ENCODE measurements at regions not wholly inside any gene's neighbourhood (a gene's known extent, or its start where the extent isn't known, plus 50 kb on each side); places are given as distances from the start of the nearest gene placed in this dataset.
"Not testable (repeated sequence)": the region's sequence is repeated elsewhere in the genome, so short reads cannot be mapped to it uniquely, and the experiment has no call there.

DNA sequence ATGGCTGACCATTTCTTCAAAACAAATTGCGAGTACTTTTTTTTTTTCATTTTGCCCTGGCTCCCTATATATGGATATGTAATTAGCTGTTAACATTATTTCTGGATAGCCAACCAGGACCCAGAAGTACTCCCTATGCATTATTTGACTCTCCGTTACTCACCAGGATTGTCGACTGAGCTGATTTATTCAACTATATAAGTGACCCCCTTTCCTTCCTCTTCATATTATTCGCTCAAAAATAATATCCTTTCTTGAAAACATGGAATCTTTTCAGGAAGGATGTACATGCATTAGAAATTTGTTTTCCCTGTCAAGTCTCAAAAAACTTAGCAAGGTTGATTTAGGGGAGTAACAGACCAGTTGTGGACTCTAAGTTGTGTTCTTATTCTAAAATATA is 114.1 kb upstream of the KLHL4 start:
- DNase-seq (no peak), ATAC-seq (no peak)
- TF ChIP-seq CTCF (IDR thresholded peaks at IDR 0.05), result no peak
- H3K9me3 ChIP-seq, result no peaks in the 10 kb centered on the region
- H3K4me3 ChIP-seq, result no peak overlapping the region
- no peaks in the 10 kb centered on the region for H3K4me1 ChIP-seq (ENCODE audit: low read depth)
- H3K36me3 ChIP-seq (ENCODE audit: low read depth), result no peaks in the 10 kb centered on the region
- intact Hi-C loops (cut with DNase I, micrococcal nuclease), result no loop called here

DNA sequence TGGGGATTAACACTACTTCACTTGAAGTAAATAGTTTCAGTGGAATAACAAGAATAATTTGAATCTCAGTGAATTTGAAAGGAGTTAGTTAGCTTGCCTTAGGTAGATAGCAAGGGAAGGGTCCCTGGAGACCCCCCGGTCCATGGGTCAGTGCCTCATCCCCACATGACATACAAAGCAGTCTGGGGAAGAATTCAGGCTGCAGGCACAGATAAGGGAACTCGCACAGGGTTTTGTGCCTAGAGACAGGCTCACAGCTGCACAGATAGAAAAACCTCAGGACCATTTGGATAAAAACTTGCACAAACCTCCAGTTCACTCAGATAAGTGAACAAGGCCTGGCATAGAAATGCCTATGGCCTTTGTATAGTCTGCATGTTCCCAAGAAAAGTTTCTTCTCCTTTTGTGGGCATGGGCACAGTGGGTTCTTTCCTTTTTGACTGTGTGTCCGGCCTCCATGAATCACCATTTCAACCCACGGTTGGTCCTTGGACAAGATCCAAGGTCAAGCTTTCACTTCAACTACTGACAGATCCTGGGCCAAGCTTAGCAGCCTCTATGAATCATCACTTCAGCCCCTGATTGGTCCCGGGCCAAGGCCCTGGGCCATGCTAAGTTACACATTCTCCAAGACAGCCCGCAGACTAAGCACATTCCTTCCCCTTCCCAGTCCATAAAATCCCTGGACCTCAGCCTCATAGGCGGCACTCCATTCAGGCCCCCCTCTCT is 108.3 kb upstream of the KLHL4 start:
- no peak for TF ChIP-seq CTCF (IDR thresholded peaks at IDR 0.05)
- no peaks in the 10 kb centered on the region for H3K4me1 ChIP-seq (ENCODE audit: low read depth)
- no peaks in the 10 kb centered on the region for H3K9me3 ChIP-seq
- no peak overlapping the region for H3K4me3 ChIP-seq
- H3K36me3 ChIP-seq (ENCODE audit: low read depth), result no peaks in the 10 kb centered on the region
- DNase-seq (peak; percentile 3 to 47 (median 23)), ATAC-seq (no peak)
- intact Hi-C loops (cut with DNase I, micrococcal nuclease), result no loop called here

- no peak for TF ChIP-seq CTCF (IDR thresholded peaks at IDR 0.05)
- Histone ChIP-seq H3K9me3 (no peaks in the 10 kb centered on the region), H3K4me3 (no peak overlapping the region), H3K4me1 (ENCODE audit: low read depth) (no peaks in the 10 kb centered on the region), H3K36me3 (ENCODE audit: low read depth) (no peaks in the 10 kb centered on the region)
- intact Hi-C loops (cut with DNase I, micrococcal nuclease), result no loop called here
- ATAC-seq (no peak), DNase-seq (no peak)
Measured at GRCh38 chrX:87425618-87426017, 92.0 kb upstream of the KLHL4 start.

DNA sequence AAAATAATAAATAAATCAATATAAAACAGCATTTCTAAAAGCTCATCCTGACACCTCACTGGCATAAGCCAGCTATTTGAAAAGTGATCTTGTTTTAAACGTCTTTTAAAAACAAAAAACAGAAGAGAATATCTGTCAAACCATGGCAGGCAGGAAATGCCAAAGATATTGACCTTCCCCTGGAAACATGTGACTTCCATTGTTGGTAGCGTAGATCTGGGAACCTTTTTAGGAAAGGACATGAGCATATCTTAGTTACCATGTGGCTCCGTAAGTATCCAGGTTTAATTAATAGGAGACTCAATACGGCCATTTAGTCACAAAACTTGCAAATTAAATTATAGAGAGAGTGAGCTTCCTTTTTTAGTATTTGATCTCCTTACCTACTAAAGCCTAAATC is 83.0 kb upstream of the KLHL4 start:
- TF ChIP-seq CTCF (IDR thresholded peaks at IDR 0.05), result no peak
- Histone ChIP-seq H3K4me3 (no peak overlapping the region), H3K36me3 (ENCODE audit: low read depth) (no peaks in the 10 kb centered on the region), H3K9me3 (no peaks in the 10 kb centered on the region), H3K4me1 (ENCODE audit: low read depth) (no peaks in the 10 kb centered on the region)
- DNase-seq, result no peak
- ATAC-seq, result no peak
- intact Hi-C loops (cut with DNase I, micrococcal nuclease), result no loop called here

DNA sequence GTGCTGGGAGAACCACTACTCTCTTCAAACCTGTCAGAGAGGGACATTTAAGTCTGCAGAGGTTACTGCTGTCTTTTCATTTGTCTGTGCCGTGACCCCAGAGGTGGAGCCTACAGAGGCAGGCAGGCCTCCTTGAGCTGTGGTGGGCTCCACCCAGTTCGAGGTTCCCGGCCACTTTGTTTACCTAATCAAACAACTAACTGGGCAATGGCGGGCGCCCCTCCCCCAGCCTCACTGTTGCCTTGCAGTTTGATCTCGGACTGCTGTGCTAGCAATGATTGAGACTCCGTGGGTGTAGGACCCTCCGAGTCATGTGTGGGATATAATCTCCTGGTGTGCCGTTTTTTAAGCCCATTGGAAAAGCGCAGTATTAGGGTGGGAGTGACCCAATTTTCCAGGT is 69.0 kb upstream of the KLHL4 start:
- H3K9me3 ChIP-seq; H3K4me1 ChIP-seq (ENCODE audit: low read depth); ATAC-seq; H3K36me3 ChIP-seq (ENCODE audit: low read depth); DNase-seq; H3K4me3 ChIP-seq; intact Hi-C loops (cut with DNase I, micrococcal nuclease): not testable (repeated sequence)

DNA sequence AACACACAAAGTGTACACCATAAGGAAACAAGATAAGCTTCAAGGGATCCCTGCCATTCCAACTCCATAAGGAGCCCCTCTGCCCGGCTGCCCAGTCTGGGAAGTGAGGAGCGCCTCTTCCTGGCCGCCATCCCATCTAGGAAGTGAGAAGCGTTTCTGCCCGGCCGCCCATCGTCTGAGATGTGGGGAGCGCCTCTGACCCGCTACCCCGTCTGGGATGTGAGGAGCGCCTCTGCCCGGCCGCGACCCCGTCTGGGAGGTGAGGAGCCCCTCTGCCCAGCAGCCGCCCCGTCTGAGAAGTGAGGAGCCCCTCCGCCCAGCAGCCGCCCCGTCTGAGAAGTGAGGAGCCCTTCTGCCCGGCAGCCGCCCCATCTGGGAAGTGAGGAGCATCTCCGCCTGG is 51.8 kb upstream of the KLHL4 start:
- DNase-seq; H3K4me3 ChIP-seq; H3K9me3 ChIP-seq; intact Hi-C loops (cut with DNase I, micrococcal nuclease); ATAC-seq; H3K36me3 ChIP-seq (ENCODE audit: low read depth); H3K4me1 ChIP-seq (ENCODE audit: low read depth): not testable (repeated sequence)

Data from mucosa of descending colon (tissue), 3 donors.